D721Med (cell line): ENCODE measurements at regions not wholly inside any gene's neighbourhood (a gene's known extent, or its start where the extent isn't known, plus 50 kb on each side); places are given as distances from the start of the nearest gene placed in this dataset.

Experiments
- DNase-seq: peaks from one replicate; pipeline ENCODE4 v3.0.0; 2011; ENCODE audit warnings: low spot score; ENCODE audit not compliant: insufficient read length
- FAIRE-seq: peaks from 2 replicates; lab custom pipeline; 2011; peaks lifted over from hg19 to GRCh38; lab: Jason Lieb, UNC
- CTCF ChIP-seq: IDR thresholded peaks from 2 replicates; pipeline ENCODE4 v1.5.1; 2012; ENCODE audit warnings: mild to moderate bottlenecking, control low read depth; ENCODE audit not compliant: insufficient read depth; ENCODE audit errors: missing control alignments

DNA sequence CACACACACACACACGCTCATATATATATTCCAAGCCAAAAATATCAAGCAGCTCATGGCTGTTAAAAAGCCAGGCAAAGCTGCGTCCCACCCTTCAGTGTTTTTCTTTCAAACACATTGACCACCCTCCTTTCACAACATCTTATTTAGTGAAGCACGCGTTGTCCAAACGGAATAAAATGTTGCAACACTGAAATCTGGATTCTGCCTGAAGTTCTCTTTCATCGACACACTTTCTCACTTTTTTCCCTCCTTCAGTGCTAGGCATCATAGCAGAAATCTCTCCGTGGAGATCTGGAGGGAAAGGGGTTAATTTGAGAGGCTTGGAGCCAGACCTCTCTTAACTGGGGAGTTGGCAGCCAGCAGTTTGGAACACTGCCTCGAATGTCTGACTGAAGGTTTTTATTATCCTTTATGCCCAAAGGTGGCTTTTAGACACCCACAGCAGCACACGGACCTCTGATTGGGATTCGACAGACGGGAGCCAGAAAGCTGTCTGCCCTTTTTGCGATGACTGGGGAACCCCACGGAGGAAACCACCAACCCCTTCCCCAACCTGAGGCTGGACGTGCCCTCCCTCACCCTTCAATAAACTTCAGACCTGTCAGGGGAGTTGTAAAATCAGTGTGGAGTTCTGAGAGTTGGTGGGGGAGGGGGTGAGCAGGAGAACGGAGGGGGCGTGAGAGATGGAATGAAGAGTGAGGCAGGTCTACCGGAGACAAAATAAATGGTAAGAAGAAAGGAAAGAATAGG, 833.6 kb upstream of the SOX9 start:
- no peak for DNase-seq
- TF ChIP-seq CTCF: no peak
- no peak for FAIRE-seq

DNA sequence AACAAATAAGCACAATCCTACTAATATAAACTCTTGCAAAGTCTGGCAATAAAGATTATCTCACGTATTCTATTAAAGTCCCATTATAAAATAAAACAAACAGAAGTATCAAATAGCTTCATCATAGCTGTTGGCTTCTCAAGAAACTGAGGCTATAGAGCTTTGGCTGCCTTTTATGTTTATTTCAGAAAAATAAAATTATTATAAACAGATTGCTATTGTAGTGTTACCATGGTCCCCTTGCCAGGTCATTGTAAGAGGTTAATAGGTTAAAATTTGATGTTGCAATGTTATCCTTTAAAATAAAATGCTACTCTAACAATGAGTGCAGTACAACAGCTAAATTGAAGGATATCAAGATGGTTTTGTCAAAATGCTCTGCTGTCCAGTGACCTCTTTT, 828.8 kb upstream of the SOX9 start:
- DNase-seq: no peak
- no peak for TF ChIP-seq CTCF
- no peak for FAIRE-seq

- DNase-seq (no peak), FAIRE-seq (no peak)
- no peak for TF ChIP-seq CTCF
Measured at GRCh38 chr17:71296005-71296404, 824.8 kb upstream of the SOX9 start.

DNA sequence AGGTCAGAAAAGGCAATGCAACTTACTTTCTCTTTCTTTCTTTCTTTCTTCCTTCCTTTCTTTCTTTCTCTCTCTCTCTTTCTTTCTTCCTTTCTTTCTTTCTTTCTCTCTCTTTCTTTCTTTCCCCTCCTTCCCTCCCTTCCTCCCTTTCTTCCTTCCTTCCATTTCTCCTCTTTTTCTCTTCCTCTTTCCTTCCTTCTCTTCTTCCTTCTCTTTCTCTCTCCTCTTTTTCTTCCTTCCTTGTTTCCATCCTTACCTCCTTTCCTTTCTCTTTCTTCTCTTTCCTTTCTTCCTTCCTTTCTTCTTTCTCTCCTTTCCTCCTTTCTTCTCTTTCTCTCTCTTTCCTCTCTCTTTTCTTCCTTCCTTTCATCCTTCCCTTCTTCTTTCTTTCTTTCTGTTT, 819.8 kb upstream of the SOX9 start:
- FAIRE-seq (no peak), DNase-seq (no peak)
- no peak for TF ChIP-seq CTCF

- no peak for DNase-seq
- FAIRE-seq: no peak
- TF ChIP-seq CTCF: no peak
Measured at GRCh38 chr17:71302721-71303549, 817.9 kb upstream of the SOX9 start.

DNA sequence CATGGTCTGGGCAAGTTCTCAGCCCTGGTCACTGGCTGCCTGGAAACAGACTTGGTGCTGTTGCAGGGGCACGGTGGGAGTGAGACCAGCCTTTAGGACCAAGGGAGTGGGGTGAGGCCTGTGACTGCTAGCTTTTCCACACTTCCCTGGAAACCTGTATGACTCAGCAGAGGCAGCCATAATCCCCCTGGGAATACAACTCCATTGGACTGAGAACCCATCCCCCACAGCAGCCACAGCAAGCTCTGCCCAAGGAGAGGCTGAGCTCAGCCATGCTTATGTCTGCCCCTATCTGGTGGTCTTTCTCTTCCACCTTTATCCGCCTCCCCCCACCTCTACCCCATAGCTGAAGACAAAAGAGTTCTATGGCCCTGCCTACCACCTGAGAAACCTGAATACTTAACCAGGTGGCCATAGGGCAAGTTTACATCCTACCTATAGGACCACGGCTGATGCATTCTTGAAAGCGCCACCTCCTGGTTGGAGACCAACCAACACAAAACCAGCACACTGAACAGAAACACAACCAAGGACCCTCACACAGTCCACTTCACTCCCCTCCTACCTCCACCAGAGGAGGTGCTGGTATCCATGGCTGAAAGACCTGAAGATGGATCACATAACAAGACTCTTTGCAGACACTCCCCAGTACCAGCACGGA, 816.2 kb upstream of the SOX9 start:
- TF ChIP-seq CTCF: no peak
- FAIRE-seq (no peak), DNase-seq (no peak)

- no peak for DNase-seq
- TF ChIP-seq CTCF: no peak
- FAIRE-seq: no peak
Measured at GRCh38 chr17:71313866-71314265, 807.0 kb upstream of the SOX9 start.
